ENCODE measurements at regions not wholly inside any gene's neighbourhood (a gene's known extent, or its start where the extent isn't known, plus 50 kb on each side); places are given as distances from the start of the nearest gene placed in this dataset.
A peak's percentile ranks its signal among the peaks of the same experiment; 100 is the strongest.
"Not testable (repeated sequence)": the region's sequence is repeated elsewhere in the genome, so short reads cannot be mapped to it uniquely, and the experiment has no call there.

- TF ChIP-seq, protein P1, sequence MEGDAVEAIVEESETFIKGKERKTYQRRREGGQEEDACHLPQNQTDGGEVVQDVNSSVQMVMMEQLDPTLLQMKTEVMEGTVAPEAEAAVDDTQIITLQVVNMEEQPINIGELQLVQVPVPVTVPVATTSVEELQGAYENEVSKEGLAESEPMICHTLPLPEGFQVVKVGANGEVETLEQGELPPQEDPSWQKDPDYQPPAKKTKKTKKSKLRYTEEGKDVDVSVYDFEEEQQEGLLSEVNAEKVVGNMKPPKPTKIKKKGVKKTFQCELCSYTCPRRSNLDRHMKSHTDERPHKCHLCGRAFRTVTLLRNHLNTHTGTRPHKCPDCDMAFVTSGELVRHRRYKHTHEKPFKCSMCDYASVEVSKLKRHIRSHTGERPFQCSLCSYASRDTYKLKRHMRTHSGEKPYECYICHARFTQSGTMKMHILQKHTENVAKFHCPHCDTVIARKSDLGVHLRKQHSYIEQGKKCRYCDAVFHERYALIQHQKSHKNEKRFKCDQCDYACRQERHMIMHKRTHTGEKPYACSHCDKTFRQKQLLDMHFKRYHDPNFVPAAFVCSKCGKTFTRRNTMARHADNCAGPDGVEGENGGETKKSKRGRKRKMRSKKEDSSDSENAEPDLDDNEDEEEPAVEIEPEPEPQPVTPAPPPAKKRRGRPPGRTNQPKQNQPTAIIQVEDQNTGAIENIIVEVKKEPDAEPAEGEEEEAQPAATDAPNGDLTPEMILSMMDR (conservative IDR thresholded peaks at IDR 0.05; ENCODE audit: low read length) = no peak
- no peak overlapping the region for H3K4me3 ChIP-seq (ENCODE audit: low read length)
- DNase-seq (ENCODE audit: low read depth) = no peak
Observed at GRCh38 chr4:189843413-189844009, 97.2 kb upstream of the FRG1 start.

DNA sequence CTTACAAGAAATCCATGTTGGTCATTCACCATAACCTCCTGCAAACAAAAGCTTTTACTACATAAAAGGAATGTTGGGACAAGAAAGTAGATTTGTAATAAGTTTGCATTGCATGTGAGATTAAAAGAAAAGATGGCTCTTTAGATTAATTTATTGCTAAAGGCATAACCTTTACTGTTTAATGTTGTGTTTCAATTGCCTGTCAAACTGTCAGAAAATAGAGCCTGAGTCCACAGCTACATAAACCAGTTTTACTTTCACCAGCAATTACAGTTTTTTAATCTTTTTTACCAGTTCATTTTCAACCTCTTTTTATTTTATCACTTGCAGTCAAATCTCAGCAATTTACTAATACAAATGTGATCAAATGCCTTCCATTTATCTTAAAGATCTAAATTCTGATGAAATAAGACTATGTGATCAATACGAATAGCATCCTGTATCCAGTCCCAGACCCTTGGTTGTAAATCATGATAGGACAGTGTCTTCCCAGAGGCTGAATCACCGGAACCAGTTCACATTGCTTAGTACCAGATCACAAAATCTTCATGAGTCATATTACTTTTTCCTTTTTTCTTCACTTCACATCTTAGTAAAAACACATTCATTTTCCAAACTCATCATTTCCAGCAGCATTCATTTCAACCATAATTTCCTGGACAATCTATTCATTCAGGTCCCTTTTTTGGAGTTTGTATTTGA, 95.4 kb upstream of the FRG1 start:
- TF ChIP-seq, protein P1 (conservative IDR thresholded peaks at IDR 0.05; ENCODE audit: low read length) = no peak
- H3K4me3 ChIP-seq (ENCODE audit: low read length) = no peak overlapping the region
- DNase-seq (ENCODE audit: low read depth) = peak; percentile 31

GRCh38 chr4:189846094-189846493, 94.6 kb upstream of the FRG1 start:
- not testable (repeated sequence) for DNase-seq (ENCODE audit: low read depth); H3K4me3 ChIP-seq (ENCODE audit: low read length)

- peak; percentile 3 for DNase-seq (ENCODE audit: low read depth)
- not testable (repeated sequence) for H3K4me3 ChIP-seq (ENCODE audit: low read length)
Observed at GRCh38 chr4:189846608-189847007, 94.1 kb upstream of the FRG1 start.

GRCh38 chr4:189848672-189849071, 92.0 kb upstream of the FRG1 start:
- not testable (repeated sequence) for DNase-seq (ENCODE audit: low read depth); H3K4me3 ChIP-seq (ENCODE audit: low read length)

- H3K4me3 ChIP-seq (ENCODE audit: low read length) = no peak overlapping the region
- TF ChIP-seq, protein P1 (conservative IDR thresholded peaks at IDR 0.05; ENCODE audit: low read length) = no peak
- no peak for DNase-seq (ENCODE audit: low read depth)
Observed at GRCh38 chr4:189850239-189850856, 90.3 kb upstream of the FRG1 start.

- DNase-seq (ENCODE audit: low read depth) = no peak
- no peak overlapping the region for H3K4me3 ChIP-seq (ENCODE audit: low read length)
- TF ChIP-seq, protein P1 (conservative IDR thresholded peaks at IDR 0.05; ENCODE audit: low read length) = no peak
Observed at GRCh38 chr4:189858435-189858834, 82.2 kb upstream of the FRG1 start.

- H3K4me3 ChIP-seq (ENCODE audit: low read length) = no peak overlapping the region
- TF ChIP-seq, protein P1 (conservative IDR thresholded peaks at IDR 0.05; ENCODE audit: low read length) = no peak
- DNase-seq (ENCODE audit: low read depth) = no peak
Observed at GRCh38 chr4:189861101-189861500, 79.6 kb upstream of the FRG1 start.

All from AG10803 (cell line).